NCI-H187 treated with DMSO at 0.1 percent for 48 hours (cell line): ENCODE measurements at regions not wholly inside any gene's neighbourhood (a gene's known extent, or its start where the extent isn't known, plus 50 kb on each side); places are given as distances from the start of the nearest gene placed in this dataset.
"Not testable (repeated sequence)": the region's sequence is repeated elsewhere in the genome, so short reads cannot be mapped to it uniquely, and the experiment has no call there.

Source experiments
- DNase-seq: peaks from one replicate; lab custom pipeline; 2025; lab: John Stamatoyannopoulos, UW

- no peak for DNase-seq
Observed at GRCh38 chr10:4230036-4230435, 445.0 kb upstream of the KLF6 start.

GRCh38 chr10:4229106-4229505 is 444.1 kb upstream of the KLF6 start:
- no peak for DNase-seq

DNA sequence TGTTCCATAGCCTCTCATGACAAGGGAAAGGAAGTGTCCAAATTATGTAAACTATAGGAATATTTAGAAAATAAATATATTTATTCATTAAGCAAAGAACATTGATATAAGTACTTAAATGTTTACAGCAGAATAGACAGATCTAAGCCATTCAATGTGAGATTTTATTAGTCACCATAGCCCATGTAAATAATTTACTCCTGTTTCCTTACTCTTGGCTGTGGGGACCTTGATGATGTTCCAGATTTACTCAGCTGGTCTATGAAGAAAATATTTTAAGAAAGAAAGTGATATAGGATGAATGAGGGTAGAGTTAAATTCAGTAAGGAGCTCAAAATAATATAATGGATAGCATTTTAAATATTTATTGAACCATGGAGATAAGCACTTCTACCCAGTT is 442.6 kb upstream of the KLF6 start:
- no peak for DNase-seq

- no peak for DNase-seq
Observed at GRCh38 chr10:4226941-4227540, 442.0 kb upstream of the KLF6 start.

DNA sequence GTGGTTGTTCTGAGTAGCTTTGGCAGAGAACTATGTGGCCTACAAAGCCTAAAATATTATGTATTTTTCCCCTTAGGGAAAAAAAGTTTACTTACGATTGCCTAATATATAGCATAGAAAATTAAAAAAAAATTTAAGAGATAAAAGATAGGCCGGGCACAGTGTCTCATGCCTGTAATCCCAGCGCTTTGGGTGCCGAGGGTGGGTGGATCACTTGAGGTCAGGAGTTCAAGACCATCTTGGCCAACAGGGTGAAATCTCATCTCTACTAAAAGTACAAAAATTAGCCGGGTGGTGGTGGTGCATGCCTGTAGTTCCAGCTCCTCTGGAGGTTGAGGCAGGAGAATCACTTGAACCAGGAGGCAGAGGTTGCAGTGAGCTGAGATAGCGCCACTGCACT is 439.2 kb upstream of the KLF6 start:
- DNase-seq, result no peak

DNA sequence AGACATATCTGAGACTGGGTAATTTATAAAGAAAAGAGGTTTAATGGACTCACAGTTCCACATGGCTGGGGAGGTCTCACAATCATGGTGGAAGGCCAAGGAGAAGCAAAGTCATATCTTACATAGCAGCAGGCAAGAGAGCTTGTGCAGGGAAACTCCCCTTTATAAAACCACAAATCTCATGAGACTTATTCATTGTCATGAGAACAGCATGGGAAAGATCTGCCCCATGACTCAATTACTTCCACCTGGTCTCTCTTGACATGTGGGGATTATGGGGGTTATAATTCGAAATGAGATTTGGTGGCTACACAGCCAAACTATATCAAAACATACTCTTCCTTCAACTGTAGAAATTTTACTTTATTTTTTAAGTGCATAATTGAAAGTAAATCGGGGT is 436.3 kb upstream of the KLF6 start:
- DNase-seq, result not testable (repeated sequence)

DNA sequence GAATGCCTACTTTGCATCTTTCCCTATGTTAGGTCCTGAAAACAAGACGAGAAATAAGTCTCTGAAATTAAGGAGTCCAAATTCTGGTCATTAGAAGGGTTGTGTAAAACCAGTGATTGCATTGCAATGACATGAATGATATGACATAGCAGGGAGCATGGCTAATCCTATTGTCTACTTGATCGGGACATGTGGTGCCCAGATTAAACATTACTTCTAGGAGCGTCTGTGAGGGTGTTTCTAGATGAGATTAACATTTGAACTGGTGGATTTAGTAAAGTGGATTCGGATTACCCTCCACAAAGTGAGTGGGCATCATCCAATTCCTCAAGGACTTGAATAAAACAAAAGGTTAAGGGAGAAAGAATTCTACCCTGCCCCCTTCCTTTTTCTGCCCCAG is 434.9 kb upstream of the KLF6 start:
- no peak for DNase-seq

DNA sequence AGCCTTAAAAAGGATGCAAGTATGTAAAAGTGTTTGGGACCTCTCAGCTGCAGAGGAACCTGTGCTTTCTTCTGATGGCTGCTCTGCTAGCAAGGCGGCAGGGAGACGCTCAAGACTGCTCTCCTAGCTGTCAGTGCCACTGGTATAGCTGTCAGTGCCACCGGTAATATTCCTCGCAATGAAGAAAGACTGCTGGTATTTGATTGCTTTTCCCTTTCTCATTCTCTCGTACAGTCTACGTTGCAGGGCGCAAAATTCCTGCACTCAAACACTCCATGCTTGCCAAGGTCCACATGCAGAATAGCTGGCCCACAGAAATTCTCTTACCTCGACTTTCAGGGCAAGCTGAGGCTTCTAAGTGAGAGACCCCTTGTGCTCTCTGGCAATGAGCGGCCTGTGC is 432.6 kb upstream of the KLF6 start:
- DNase-seq, result no peak

- no peak for DNase-seq
Observed at GRCh38 chr10:4217187-4217586, 432.2 kb upstream of the KLF6 start.

GRCh38 chr10:4216726-4217125 is 431.7 kb upstream of the KLF6 start:
- no peak for DNase-seq

GRCh38 chr10:4215963-4216575 is 431.1 kb upstream of the KLF6 start:
- no peak for DNase-seq

GRCh38 chr10:4215485-4215884 is 430.5 kb upstream of the KLF6 start:
- no peak for DNase-seq

GRCh38 chr10:4214908-4215307 is 429.9 kb upstream of the KLF6 start:
- no peak for DNase-seq

DNA sequence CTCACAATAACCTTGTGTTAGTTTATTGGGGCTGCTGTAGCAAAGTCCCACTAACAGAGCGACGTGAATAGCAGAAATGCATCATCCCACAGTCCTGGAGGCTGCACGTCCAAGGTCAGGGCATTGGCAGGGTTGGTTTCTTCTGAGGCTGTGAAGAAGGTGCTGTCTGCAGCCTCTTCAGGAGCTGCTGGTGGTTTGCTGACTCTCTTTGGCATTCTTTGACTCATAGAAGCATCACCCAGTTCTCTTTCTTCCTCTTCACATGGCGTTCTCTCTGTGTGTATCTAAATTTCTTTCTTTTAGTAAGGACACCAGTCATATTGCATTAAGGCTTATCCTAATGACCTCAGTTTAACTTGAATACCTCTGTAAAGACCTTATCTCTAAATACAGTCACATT is 428.4 kb upstream of the KLF6 start:
- DNase-seq, result no peak

DNA sequence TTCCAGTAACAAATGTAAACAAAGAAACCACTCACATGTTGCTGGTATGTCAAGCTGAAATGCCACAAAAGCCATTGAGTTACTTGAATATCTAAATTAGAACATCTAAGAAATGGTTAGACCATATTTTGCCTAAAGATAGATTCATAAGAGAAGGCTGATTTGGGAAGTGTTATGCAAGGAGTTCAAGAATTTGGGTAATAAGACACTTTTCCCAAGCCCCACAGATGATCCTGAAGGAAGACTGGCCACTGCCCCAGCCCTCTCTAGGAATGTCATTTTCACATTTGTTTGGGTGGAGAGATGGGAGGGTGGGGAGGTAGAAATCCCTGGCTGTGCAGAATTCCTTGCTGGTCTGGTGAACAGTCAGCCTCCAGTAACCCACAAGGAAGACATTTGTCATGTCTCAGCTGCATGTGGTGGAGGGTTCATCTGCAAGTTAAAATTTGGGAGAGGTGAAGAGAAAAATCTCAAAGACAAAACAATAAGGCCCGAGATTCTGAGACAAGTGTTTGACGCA is 427.2 kb upstream of the KLF6 start:
- no peak for DNase-seq

DNA sequence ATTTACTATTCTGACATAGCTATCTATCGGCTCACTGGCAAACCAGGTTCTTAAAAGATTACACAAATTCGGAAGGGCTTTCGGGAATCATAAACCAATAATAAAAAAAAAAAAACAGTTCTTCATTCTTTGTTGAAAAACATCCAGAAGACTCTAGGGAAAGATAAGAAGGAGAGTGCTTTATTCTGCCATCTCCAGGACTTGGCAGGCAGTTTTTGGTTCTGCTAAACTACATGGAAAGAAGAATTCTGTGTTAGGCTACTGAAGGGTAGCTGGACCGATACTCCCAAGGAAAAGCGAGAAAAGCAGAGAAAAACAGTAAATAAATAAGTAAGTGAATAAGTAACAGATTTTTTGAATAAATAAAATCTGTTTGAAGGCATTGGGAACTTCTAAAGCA is 423.5 kb upstream of the KLF6 start:
- DNase-seq, result no peak

DNA sequence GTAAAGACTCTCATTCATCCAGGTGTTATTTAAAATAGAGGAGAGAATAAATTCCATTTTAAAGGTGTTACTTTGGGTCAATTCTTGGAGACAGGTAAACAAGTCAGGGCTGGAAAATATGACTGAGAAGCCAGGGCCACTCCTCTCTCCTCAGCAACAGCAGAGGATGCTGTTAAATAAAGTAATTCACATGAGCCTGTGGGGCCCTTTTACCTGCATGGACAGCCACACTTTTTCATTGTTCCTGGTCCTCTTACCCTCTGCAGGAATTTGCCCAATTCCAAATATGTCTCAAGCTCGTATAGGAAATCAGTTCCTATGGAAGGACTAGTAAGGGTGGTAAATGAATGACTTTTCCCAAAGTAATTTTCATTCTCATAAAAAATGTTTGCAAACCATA is 420.1 kb upstream of the KLF6 start:
- DNase-seq, result no peak

GRCh38 chr10:4202938-4203337 is 417.9 kb upstream of the KLF6 start:
- DNase-seq, result no peak

GRCh38 chr10:4201866-4202825 is 417.1 kb upstream of the KLF6 start:
- no peak for DNase-seq

DNA sequence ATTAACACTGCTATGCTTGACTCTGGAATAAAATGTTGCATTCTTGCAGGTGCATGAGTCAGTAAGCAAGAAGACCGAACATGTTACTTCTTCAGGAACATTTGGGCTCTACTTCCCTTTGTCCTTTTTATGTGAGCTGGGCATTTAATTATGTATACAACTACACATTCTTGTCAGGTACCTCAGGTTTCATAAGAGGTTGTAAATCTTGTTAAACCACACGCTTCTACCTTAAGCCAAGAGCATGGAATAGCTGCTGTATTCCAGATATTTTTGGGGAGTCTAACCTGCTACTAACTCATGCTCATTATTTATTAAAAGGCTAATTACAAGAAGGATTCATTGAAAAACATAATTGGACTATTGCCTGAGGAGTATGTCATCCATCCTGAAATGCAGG is 414.2 kb upstream of the KLF6 start:
- no peak for DNase-seq

DNA sequence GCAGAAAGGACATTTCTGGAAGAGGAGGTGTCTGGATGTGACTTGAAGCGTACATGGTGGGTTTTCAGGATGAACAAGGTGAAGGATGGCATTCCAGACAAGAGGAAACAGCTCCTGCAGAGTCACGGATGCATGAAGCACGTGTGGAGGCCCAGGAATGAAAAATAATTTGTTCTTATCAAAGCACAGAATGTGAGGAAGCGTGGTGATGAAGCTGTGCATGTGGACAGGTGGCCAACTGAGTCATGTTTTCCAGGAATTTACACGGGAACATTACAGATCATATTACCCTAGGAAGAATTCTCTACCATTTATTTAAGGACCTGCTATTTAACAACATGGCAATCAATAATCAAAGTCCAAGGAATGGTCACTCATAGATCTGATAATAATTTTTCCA is 413.2 kb upstream of the KLF6 start:
- DNase-seq, result no peak

GRCh38 chr10:4197676-4198075 is 412.7 kb upstream of the KLF6 start:
- no peak for DNase-seq
